ACC112 (cell line): ENCODE measurements at regions not wholly inside any gene's neighbourhood (a gene's known extent, or its start where the extent isn't known, plus 50 kb on each side); places are given as distances from the start of the nearest gene placed in this dataset.
"Not testable (repeated sequence)": the region's sequence is repeated elsewhere in the genome, so short reads cannot be mapped to it uniquely, and the experiment has no call there.

Source experiments
- H2AFZ ChIP-seq: fragments of 200-600 bp; sonication (generic); one replicate; pipeline ENCODE4 v1.6.0; 2017; ENCODE audit warnings: antibody characterized with exemption, low read length; ENCODE audit not compliant: unreplicated experiment
- H3K27ac ChIP-seq: fragments of 200-600 bp; sonication (generic); 2 replicates; pipeline ENCODE4 v1.5.1; 2014; ENCODE audit warnings: low read depth, mild to moderate bottlenecking, antibody characterized with exemption, low read length, moderate library complexity
- H3K27me3 ChIP-seq: fragments of 200-600 bp; sonication (generic); 2 replicates; pipeline ENCODE4 v1.6.1; 2014; ENCODE audit warnings: mild to moderate bottlenecking, antibody characterized with exemption, low read length, moderate library complexity, mixed read lengths; ENCODE audit not compliant: insufficient read depth
- H3K36me3 ChIP-seq: fragments of 200-600 bp; sonication (generic); 2 replicates; pipeline ENCODE4 v1.6.1; 2016; ENCODE audit warnings: mild to moderate bottlenecking, antibody characterized with exemption, low read length, moderate library complexity, mixed read lengths; ENCODE audit not compliant: insufficient read depth
- H3K4me1 ChIP-seq: fragments of 200-600 bp; sonication (generic); one replicate; pipeline ENCODE4 v1.6.1; 2016; ENCODE audit warnings: low read length, mixed read lengths; ENCODE audit not compliant: insufficient read depth, unreplicated experiment, control insufficient read depth
- H3K4me3 ChIP-seq: fragments of 200-600 bp; sonication (generic); 2 replicates; pipeline ENCODE4 v1.5.1; 2014; ENCODE audit warnings: mild to moderate bottlenecking, low read depth, low read length
- H3K79me2 ChIP-seq: fragments of 200-600 bp; sonication (generic); one replicate; pipeline ENCODE4 v1.6.0; 2016; ENCODE audit warnings: low read length; ENCODE audit not compliant: control insufficient read depth, unreplicated experiment, insufficient read depth

DNA sequence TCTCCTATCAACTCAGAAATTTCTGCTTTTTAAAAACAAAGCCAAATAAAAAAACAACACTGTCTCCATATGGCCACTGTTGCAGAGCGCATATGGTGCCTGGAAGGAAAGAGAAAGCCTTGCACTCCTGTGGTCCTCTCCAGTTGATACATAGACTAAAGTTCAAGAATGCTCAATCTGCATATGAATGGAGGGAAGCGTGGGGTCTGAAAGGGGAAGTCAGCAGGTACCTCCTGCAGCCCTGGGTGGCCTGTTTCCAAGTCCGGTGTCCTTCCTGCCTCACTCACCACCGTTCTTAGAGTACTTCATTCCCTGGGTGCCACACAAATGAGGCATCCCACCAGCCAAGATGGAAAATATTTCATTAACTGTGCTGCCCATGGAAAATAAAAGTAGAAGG is 138.3 kb upstream of the PALS2 start:
- H3K4me3 ChIP-seq = no peak overlapping the region
- H3K27ac ChIP-seq = no peak overlapping the region
- H3K27me3 ChIP-seq = peaks cover 8% of the 10 kb centered on the region; the same call in 1 of the 2 replicates
- H2AFZ ChIP-seq = no peak overlapping the region
- H3K36me3 ChIP-seq = no peaks in the 10 kb centered on the region
- H3K4me1 ChIP-seq = no peaks in the 10 kb centered on the region
- H3K79me2 ChIP-seq = no peaks in the 10 kb centered on the region

DNA sequence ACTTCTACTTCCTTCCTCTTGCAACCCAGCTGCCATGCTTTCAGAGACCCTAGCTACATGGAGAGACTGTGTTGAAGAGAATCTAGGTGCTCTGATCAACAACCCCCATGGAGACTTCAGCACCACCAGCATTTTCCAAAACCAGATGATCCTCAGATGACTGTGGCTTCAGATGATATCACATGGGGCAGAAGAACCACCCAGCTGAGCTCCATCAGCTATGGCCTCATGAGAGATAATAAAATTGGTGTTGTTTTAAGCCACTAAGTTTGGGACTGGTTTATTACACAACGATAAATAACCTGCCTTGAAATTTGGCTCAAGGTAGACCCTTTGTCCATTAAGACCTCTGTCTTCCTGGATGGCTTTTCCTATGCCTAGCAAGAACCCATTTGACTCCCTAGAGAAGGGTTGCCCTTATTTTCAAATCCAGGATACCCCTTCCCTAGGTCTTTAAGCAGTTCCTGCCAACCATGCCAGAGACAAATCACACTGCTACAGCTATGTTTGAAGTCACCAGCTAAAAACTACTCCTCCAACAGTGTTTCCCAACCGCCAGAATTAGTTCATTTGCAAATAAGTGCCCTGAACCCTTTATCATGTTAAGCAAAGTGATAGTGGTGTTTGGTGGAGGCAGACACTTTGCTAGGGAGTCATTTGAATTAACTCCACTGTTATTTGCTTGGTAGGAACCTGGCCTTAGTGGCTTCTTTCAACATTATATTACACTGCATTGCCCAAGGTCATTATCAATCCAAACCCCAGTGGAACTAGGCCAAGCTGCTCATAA is 136.9 kb upstream of the PALS2 start:
- peaks cover 8% of the 10 kb centered on the region; the same call in 1 of the 2 replicates for H3K27me3 ChIP-seq
- no peak overlapping the region for H3K4me3 ChIP-seq
- no peaks in the 10 kb centered on the region for H3K36me3 ChIP-seq
- H3K4me1 ChIP-seq = peaks cover 11% of the 10 kb centered on the region
- no peaks in the 10 kb centered on the region for H3K79me2 ChIP-seq
- no peak overlapping the region for H2AFZ ChIP-seq
- no peak overlapping the region for H3K27ac ChIP-seq

DNA sequence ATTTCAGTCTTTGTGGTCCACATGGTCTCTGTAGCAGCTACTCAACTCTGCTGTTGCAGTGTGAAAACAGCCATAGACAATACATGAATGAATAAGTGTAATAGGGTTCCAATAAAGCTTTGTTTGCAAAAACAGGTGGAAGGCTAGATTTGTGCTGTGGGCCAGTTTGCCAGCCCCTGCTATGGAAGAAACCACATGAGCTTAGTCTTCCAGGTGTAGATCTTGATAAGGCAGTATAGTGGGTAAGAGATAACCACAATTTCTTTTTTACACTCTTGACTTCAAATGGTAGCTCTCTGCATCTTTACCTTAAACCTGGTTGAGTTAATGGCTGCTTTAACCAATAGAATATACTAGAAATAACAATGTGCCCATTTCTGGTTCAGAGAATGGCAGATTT is 135.0 kb upstream of the PALS2 start:
- no peak overlapping the region for H2AFZ ChIP-seq
- H3K4me3 ChIP-seq = no peak overlapping the region
- no peaks in the 10 kb centered on the region for H3K36me3 ChIP-seq
- H3K27ac ChIP-seq = no peak overlapping the region
- H3K4me1 ChIP-seq = peaks cover 14% of the 10 kb centered on the region
- H3K27me3 ChIP-seq = peaks cover 8% of the 10 kb centered on the region; the same call in 1 of the 2 replicates
- H3K79me2 ChIP-seq = no peaks in the 10 kb centered on the region

DNA sequence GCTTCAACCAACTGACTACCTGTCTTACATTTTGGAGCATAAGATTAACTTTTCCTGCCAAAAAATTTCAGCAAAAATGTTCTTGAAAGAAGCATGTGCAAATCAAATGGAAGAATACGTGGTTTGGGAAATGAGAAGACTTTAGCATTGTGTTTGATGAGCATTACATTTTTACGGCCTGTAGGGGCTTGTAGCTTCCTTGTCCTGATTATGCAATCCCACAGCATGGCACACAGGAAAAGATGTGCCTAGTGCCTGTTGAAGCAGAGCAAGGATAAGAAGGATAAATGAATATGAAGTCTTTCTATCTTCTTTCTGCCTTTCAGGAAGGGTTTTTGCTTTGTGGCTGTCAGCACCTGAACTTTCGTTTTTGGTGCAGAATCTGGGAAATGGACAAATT is 134.1 kb upstream of the PALS2 start:
- not testable (repeated sequence) for H3K27ac ChIP-seq, H3K79me2 ChIP-seq, H2AFZ ChIP-seq, H3K4me3 ChIP-seq, H3K27me3 ChIP-seq, H3K36me3 ChIP-seq
- H3K4me1 ChIP-seq = peaks cover 14% of the 10 kb centered on the region

DNA sequence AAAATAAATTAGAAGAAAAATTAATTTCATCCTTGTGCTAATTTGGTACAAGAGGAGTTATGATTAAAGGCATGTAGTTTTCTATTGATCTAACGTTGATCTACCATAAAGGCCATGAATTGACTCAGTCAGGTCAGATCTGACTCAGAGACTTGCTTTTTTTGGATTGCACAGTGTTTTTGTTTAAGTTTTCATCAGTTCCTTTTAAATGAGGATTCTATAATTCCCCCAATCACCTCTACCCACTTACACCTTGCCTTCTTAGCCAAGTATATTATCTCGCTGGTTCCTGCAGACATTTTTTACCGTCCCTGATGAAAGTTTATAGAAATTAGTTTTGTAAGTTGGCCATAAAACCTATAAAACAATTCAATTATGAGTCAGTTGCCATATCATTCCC is 132.4 kb upstream of the PALS2 start:
- no peak overlapping the region for H2AFZ ChIP-seq

DNA sequence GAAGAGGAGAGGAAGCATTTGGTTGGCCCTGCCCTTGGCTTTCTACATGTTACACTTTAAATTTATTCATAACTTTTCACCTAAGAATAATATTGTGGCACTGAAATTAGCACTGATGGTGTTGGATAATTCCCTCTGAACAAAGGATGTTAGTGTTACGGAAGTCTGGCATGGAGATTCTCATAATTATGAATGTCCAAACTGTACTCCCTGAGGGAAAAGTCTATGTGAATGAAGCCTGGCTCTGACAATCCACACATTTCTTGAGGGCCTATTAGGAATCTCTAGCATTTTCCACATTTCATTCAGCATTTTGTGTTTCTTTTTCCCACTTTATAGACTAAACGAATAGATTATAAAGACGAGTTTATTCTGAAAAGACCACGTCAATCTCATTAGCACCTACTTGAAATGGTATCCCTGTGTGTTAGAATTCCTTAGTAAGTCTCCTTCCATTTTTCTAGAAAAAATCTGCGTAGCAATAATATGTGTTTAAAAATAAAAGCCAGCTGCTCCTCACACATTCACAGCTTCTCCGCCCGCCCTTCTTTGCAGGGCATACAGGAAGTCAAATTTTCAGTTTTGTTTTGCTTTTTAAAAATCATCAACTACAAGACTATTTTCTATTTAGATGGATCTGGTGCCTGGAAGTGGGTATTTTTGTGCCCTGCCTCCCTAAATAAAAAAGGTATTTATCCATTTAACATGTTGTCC is 131.8 kb upstream of the PALS2 start:
- no peak overlapping the region for H3K27ac ChIP-seq
- H3K36me3 ChIP-seq = no peaks in the 10 kb centered on the region
- peaks cover 14% of the 10 kb centered on the region for H3K4me1 ChIP-seq
- H3K79me2 ChIP-seq = no peaks in the 10 kb centered on the region
- H3K4me3 ChIP-seq = no peak overlapping the region
- H2AFZ ChIP-seq = no peak overlapping the region
- no peaks in the 10 kb centered on the region; the same call in 1 of the 2 replicates for H3K27me3 ChIP-seq

More for the DNA sequence above, 132.4 kb upstream of the PALS2 start:
- H3K27me3 ChIP-seq = peaks cover 2% of the 10 kb centered on the region; the same call in 1 of the 2 replicates
- H3K36me3 ChIP-seq = no peaks in the 10 kb centered on the region
- peaks cover 14% of the 10 kb centered on the region for H3K4me1 ChIP-seq
- H3K27ac ChIP-seq = no peak overlapping the region
- H3K4me3 ChIP-seq = no peak overlapping the region
- H3K79me2 ChIP-seq = no peaks in the 10 kb centered on the region

DNA sequence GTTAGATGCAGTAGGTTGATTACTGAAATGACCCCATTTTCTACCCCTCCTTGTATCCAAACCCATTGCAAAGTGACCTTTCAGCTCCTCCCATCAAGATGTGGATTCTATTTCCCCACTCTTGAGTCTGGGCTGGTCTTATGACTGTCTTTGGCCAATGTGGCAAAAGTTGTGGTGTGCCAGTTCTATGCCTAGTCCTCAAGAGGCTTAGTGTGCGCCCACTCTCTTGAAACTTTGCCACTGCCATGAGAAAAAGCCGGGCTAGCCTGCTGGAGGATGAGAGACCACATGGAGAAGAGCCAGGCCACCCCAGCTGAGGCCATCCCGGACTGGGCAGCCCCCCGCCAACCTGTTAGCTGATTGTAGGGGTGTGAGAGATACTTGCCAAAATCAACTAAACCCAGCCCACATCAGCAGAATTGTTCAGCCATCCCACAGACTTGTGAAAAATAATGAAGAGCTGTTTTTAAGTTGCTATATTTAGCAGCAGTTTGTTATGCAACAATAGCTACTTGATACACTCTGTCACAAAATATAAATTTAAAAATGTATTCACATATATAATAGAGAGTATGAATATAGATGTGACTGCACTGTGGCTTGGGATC is 131.0 kb upstream of the PALS2 start:
- Histone ChIP-seq H3K27me3 (no peaks in the 10 kb centered on the region; the same call in 1 of the 2 replicates), H3K4me1 (peaks cover 14% of the 10 kb centered on the region), H3K36me3 (no peaks in the 10 kb centered on the region), H3K4me3 (no peak overlapping the region), H2AFZ (no peak overlapping the region), H3K79me2 (no peaks in the 10 kb centered on the region), H3K27ac (no peak overlapping the region)

DNA sequence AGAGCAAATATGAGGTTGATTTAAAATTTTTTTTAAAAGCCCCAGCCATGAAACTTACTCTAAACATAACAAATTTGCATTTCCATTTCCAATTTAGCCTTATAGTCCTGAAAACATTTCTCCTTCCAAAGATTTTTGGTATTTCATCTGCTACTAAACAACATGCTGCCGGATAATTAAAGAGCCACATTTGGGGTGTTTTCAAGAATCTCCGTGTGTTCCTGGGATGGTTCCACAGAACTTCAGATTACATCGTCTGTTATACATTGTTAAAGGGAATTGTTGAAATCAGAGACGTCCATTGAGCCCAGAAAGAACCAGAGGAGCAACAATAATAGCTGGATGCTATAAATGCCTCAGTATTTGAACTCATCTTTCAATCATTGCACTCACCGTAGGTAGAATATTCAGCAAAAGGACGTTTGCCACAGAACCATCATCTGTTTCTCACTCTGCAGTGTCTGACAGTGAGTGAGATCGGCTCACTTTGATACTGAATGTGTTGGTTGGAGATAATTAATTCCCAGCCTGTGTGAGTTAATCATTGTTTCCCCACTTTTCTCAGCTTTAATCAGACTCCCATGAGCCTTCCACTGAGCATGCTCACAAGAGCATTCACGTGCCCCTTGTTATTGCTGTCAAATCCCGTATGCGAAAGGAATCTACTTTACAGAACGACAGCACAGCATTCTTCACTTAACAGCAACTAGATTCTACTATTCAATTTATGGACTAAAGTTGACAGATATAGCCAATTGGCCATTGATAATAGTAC is 128.4 kb upstream of the PALS2 start:
- Histone ChIP-seq H3K27me3 (no peaks in the 10 kb centered on the region; the same call in 1 of the 2 replicates), H3K4me3 (no peak overlapping the region), H3K36me3 (no peaks in the 10 kb centered on the region), H3K79me2 (no peaks in the 10 kb centered on the region), H3K4me1 (peaks cover 14% of the 10 kb centered on the region), H2AFZ (no peak overlapping the region), H3K27ac (no peak overlapping the region)

DNA sequence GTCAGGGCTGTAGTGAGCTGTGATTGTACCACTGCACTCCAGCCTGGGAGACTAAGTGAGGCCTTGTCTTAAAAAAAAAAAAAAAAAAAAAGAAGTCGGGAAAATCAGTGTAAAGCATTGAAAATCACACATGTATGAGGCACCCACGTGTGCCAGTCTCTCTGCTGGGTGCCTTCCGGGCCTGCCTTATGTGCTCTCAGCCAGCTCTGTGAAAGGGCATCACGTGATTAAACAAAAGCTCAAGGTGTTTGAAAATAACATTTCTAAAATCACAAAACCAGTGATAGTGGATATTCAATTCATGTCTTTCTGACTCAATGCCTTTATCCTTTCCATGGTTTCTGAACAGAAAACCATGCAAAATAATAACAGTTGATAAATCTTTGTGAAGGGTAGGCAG is 125.2 kb upstream of the PALS2 start:
- Histone ChIP-seq H3K79me2 (no peaks in the 10 kb centered on the region), H3K4me3 (no peak overlapping the region), H3K27me3 (no peaks in the 10 kb centered on the region; the same call in 1 of the 2 replicates), H2AFZ (no peak overlapping the region), H3K4me1 (no peaks in the 10 kb centered on the region), H3K27ac (no peak overlapping the region), H3K36me3 (no peaks in the 10 kb centered on the region)

DNA sequence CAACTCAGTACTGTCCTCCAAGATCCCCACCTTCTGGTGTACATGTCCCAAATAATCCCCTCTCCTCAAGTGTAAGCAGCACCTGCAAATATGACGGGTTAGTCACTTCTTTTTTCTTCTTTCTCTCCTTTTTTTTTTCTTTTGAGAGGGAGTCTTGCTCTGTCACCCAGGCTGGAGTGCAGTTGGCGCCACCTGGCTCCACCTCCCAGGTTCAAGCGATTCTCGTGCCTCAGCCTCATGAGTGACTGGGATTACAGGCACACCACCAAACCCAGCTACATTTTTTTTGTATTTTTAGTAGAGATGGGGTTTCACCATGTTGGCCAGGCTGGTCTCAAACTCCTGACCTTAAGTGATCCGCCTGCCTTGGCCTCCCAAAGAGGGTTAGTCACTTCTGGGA is 123.8 kb upstream of the PALS2 start:
- H2AFZ ChIP-seq, H3K36me3 ChIP-seq, H3K27me3 ChIP-seq, H3K27ac ChIP-seq, H3K79me2 ChIP-seq, H3K4me1 ChIP-seq, H3K4me3 ChIP-seq: not testable (repeated sequence)
